ENCODE measurements at regions not wholly inside any gene's neighbourhood (a gene's known extent, or its start where the extent isn't known, plus 50 kb on each side); places are given as distances from the start of the nearest gene placed in this dataset.

DNA sequence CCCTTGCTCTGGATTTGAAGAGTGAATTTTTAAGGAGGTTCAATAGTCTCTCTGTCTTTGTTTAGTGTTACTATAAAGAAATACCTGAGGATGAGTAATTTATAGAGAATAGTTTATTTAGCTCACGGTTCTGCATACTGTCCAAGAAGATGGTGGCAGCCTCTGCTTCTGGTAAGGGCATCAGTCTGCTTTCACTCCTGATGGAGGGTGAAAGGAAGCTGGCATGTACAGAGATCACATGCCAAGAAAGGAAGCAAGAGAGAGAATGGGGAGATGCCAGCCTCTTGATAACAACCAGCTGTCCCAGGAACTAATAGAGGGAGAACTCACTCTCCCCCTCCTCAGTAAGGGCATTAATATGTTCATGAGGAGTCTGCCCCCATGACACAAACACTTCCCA is 917.5 kb upstream of the GOT2 start:
- Histone ChIP-seq H2AFZ (ENCODE audit: low read depth, low read length) (no peak overlapping the region), H3K27me3 (ENCODE audit: control insufficient read depth in 2 of 2, insufficient read depth in 2 of 2, low read length in 2 of 2) (no peaks in the 10 kb centered on the region), H3K4me1 (replicated peaks in 1 of 2; ENCODE audit: control insufficient read depth in 2 of 2, insufficient read depth in 2 of 2, low read length in 2 of 2) (no peaks in the 10 kb centered on the region), H3K9me1 (ENCODE audit: control insufficient read depth, insufficient read depth, low read length) (no peaks in the 10 kb centered on the region), H3K79me2 (ENCODE audit: control insufficient read depth, insufficient read depth, low read length) (no peaks in the 10 kb centered on the region), H3K36me3 (ENCODE audit: control insufficient read depth, insufficient read depth, low read length) (no peaks in the 10 kb centered on the region), H3K9ac (ENCODE audit: insufficient read depth in 1 of 2, low read depth in 2 of 2, low read length in 2 of 2) (no peak overlapping the region), H3K27ac (ENCODE audit: extremely low read depth, low read depth, low read length) (no peak overlapping the region), H3K4me3 (no peak overlapping the region), H4K20me1 (replicated peaks; ENCODE audit: control insufficient read depth, insufficient read depth, low read length) (no peaks in the 10 kb centered on the region), H3K9me3 (replicated peaks; ENCODE audit: control insufficient read depth, insufficient read depth, low read depth, low read length) (no peaks in the 10 kb centered on the region), H3K4me2 (ENCODE audit: insufficient read depth, low read length) (no peak overlapping the region)
- FAIRE-seq (no peak), DNase-seq (ENCODE audit: extremely low read depth in 1 of 4, low spot score in 3 of 4) (no peak), ATAC-seq (no peak)
- ChIA-PET CTCF (ENCODE audit: low intra/inter-chr PET ratio) (no interaction called here), POLR2A (no interaction called here)
- WGBS (ENCODE audit: insufficient coverage, low coverage, missing lambda C conversion rate): 0% methylated on average over 1 of the region's 1 CpG
- intact Hi-C loops (cut with micrococcal nuclease) (no loop called here), in situ Hi-C loops (cut with MboI) (no loop called here)
- TF ChIP-seq KDM5B (IDR thresholded peaks at IDR 0.05; ENCODE audit: insufficient replicate concordance, low read depth, low read length) (no peak), DNMT1 (IDR thresholded peaks at IDR 0.05) (no peak), FUS (optimal IDR thresholded peaks at IDR 0.05; ENCODE audit: low read depth, low read length) (no peak), ZBTB17 (CRISPR knock-in tag; IDR thresholded peaks at IDR 0.05) (no peak), MXI1 (IDR thresholded peaks at IDR 0.05; ENCODE audit: low read depth, low read length) (no peak)
- TF ChIP-seq, protein P1, sequence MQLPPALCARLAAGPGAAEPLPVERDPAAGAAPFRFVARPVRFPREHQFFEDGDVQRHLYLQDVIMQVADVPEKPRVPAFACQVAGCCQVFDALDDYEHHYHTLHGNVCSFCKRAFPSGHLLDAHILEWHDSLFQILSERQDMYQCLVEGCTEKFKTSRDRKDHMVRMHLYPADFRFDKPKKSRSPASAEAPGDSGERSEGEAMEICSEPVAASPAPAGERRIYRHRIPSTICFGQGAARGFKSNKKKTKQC (CRISPR knock-in tag; IDR thresholded peaks at IDR 0.05): no peak
- BruUV-seq (replicated peaks): no TSS peak

DNA sequence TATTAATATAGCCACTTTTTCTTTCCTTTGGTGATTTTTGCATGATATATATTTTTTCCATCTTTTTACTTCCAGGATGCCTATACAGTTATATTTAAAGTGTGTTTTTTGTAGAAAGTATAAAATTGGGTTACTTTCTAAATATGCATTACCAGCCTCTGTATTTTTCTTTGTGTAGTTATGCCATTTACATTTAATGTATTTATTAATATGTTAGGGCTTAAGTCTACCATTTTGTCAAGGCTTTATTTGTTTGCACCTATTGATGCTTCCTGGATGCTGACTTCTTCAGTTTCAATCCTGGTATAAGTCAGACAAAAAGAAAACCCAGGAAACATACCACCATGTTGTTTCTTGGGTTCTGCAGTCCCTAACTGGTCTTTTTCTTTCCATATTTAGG is 911.1 kb upstream of the GOT2 start:
- DNase-seq (ENCODE audit: extremely low read depth in 1 of 4, low spot score in 3 of 4) (no peak), FAIRE-seq (no peak), ATAC-seq (no peak)
- Histone ChIP-seq H3K27ac (ENCODE audit: extremely low read depth, low read depth, low read length) (no peak overlapping the region), H3K36me3 (ENCODE audit: control insufficient read depth, insufficient read depth, low read length) (no peaks in the 10 kb centered on the region), H3K79me2 (ENCODE audit: control insufficient read depth, insufficient read depth, low read length) (no peaks in the 10 kb centered on the region), H3K4me2 (ENCODE audit: insufficient read depth, low read length) (no peak overlapping the region), H3K9ac (ENCODE audit: insufficient read depth in 1 of 2, low read depth in 2 of 2, low read length in 2 of 2) (no peak overlapping the region), H3K9me1 (ENCODE audit: control insufficient read depth, insufficient read depth, low read length) (no peaks in the 10 kb centered on the region), H3K4me1 (replicated peaks in 1 of 2; ENCODE audit: control insufficient read depth in 2 of 2, insufficient read depth in 2 of 2, low read length in 2 of 2) (no peaks in the 10 kb centered on the region), H4K20me1 (replicated peaks; ENCODE audit: control insufficient read depth, insufficient read depth, low read length) (no peaks in the 10 kb centered on the region), H3K4me3 (no peak overlapping the region), H2AFZ (ENCODE audit: low read depth, low read length) (no peak overlapping the region), H3K27me3 (ENCODE audit: control insufficient read depth in 2 of 2, insufficient read depth in 2 of 2, low read length in 2 of 2) (no peaks in the 10 kb centered on the region), H3K9me3 (replicated peaks; ENCODE audit: control insufficient read depth, insufficient read depth, low read depth, low read length) (no peaks in the 10 kb centered on the region)
- in situ Hi-C loops (cut with MboI) (no loop called here), intact Hi-C loops (cut with micrococcal nuclease) (no loop called here)
- ChIA-PET POLR2A (no interaction called here), CTCF (ENCODE audit: low intra/inter-chr PET ratio) (no interaction called here)
- no TSS peak for BruUV-seq (replicated peaks)
- TF ChIP-seq GATA2 (CRISPR knock-in tag; IDR thresholded peaks at IDR 0.05) (no peak), DMBX1 (CRISPR knock-in tag; IDR thresholded peaks at IDR 0.05; ENCODE audit: borderline replicate concordance) (no peak), NONO (IDR thresholded peaks at IDR 0.05; ENCODE audit: low read depth in 2 of 2, low read length in 1 of 2) (no peak), EHMT2 (IDR thresholded peaks at IDR 0.05) (no peak), HIVEP1 (CRISPR knock-in tag; IDR thresholded peaks at IDR 0.05) (no peak), JUND (IDR thresholded peaks at IDR 0.05; ENCODE audit: borderline replicate concordance, low read depth, low read length) (no peak), JUND (tag; IDR thresholded peaks at IDR 0.05; ENCODE audit: borderline replicate concordance, low read depth, low read length) (no peak), ARHGAP35 (IDR thresholded peaks at IDR 0.05; ENCODE audit: partially characterized antibody) (no peak)
- TF ChIP-seq, protein P2, sequence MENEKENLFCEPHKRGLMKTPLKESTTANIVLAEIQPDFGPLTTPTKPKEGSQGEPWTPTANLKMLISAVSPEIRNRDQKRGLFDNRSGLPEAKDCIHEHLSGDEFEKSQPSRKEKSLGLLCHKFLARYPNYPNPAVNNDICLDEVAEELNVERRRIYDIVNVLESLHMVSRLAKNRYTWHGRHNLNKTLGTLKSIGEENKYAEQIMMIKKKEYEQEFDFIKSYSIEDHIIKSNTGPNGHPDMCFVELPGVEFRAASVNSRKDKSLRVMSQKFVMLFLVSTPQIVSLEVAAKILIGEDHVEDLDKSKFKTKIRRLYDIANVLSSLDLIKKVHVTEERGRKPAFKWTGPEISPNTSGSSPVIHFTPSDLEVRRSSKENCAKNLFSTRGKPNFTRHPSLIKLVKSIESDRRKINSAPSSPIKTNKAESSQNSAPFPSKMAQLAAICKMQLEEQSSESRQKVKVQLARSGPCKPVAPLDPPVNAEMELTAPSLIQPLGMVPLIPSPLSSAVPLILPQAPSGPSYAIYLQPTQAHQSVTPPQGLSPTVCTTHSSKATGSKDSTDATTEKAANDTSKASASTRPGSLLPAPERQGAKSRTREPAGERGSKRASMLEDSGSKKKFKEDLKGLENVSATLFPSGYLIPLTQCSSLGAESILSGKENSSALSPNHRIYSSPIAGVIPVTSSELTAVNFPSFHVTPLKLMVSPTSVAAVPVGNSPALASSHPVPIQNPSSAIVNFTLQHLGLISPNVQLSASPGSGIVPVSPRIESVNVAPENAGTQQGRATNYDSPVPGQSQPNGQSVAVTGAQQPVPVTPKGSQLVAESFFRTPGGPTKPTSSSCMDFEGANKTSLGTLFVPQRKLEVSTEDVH (IDR thresholded peaks at IDR 0.05; ENCODE audit: low read depth, partially characterized antibody): no peak
- TF ChIP-seq, protein P3, sequence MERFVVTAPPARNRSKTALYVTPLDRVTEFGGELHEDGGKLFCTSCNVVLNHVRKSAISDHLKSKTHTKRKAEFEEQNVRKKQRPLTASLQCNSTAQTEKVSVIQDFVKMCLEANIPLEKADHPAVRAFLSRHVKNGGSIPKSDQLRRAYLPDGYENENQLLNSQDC (CRISPR knock-in tag; IDR thresholded peaks at IDR 0.05): no peak
